ENCODE measurements at regions not wholly inside any gene's neighbourhood (a gene's known extent, or its start where the extent isn't known, plus 50 kb on each side); places are given as distances from the start of the nearest gene placed in this dataset.

GRCh38 chr13:73266640-73267180 lies 207.9 kb downstream of the KLF5 start:
- no peak for TF ChIP-seq CTCF (IDR thresholded peaks at IDR 0.05; ENCODE audit: insufficient read depth, low read depth, low read length, missing control alignments)

GRCh38 chr13:73262862-73263627 lies 204.2 kb downstream of the KLF5 start:
- DNase-seq (ENCODE audit: low read depth): no peak
- TF ChIP-seq CTCF (IDR thresholded peaks at IDR 0.05; ENCODE audit: insufficient read depth, low read depth, low read length, missing control alignments): no peak
- H3K4me3 ChIP-seq (ENCODE audit: low read depth, low read length): no peak overlapping the region

More at GRCh38 chr13:73266640-73267180, 207.9 kb downstream of the KLF5 start:
- no peak for DNase-seq (ENCODE audit: low read depth)
- H3K4me3 ChIP-seq (ENCODE audit: low read depth, low read length): no peak overlapping the region

GRCh38 chr13:73261739-73262216 lies 203.0 kb downstream of the KLF5 start:
- no peak overlapping the region for H3K4me3 ChIP-seq (ENCODE audit: low read depth, low read length)
- no peak for DNase-seq (ENCODE audit: low read depth)
- TF ChIP-seq CTCF (IDR thresholded peaks at IDR 0.05; ENCODE audit: insufficient read depth, low read depth, low read length, missing control alignments): no peak

- no peak for DNase-seq (ENCODE audit: low read depth)
- H3K4me3 ChIP-seq (ENCODE audit: low read depth, low read length): no peak overlapping the region
- no peak for TF ChIP-seq CTCF (IDR thresholded peaks at IDR 0.05; ENCODE audit: insufficient read depth, low read depth, low read length, missing control alignments)
These were observed 200.5 kb downstream of the KLF5 start for GRCh38 chr13:73259061-73260017.

- no peak overlapping the region for H3K4me3 ChIP-seq (ENCODE audit: low read depth, low read length)
- no peak for TF ChIP-seq CTCF (IDR thresholded peaks at IDR 0.05; ENCODE audit: insufficient read depth, low read depth, low read length, missing control alignments)
- DNase-seq (ENCODE audit: low read depth): no peak
These were observed 199.6 kb downstream of the KLF5 start for GRCh38 chr13:73258406-73258805.

GRCh38 chr13:73254827-73255226 lies 196.0 kb downstream of the KLF5 start:
- no peak for DNase-seq (ENCODE audit: low read depth)
- no peak overlapping the region for H3K4me3 ChIP-seq (ENCODE audit: low read depth, low read length)
- no peak for TF ChIP-seq CTCF (IDR thresholded peaks at IDR 0.05; ENCODE audit: insufficient read depth, low read depth, low read length, missing control alignments)

All from GM12865 (cell line).